Daoy (cell line): ENCODE measurements at regions not wholly inside any gene's neighbourhood (a gene's known extent, or its start where the extent isn't known, plus 50 kb on each side); places are given as distances from the start of the nearest gene placed in this dataset.
"Not testable (repeated sequence)": the region's sequence is repeated elsewhere in the genome, so short reads cannot be mapped to it uniquely, and the experiment has no call there.

Experiments used
- DNase-seq: peaks from one replicate; pipeline ENCODE4 v3.0.0-alpha.2; 2015; ENCODE audit warnings: low read depth

- no peak for DNase-seq
Observed at GRCh38 chr6:78231002-78231401, 578.2 kb downstream of the MEI4 start.

- DNase-seq: peak; percentile 4
Observed at GRCh38 chr6:78243519-78243918, 590.7 kb downstream of the MEI4 start.

- DNase-seq: no peak
Observed at GRCh38 chr6:78251931-78252330, 599.1 kb downstream of the MEI4 start.

- no peak for DNase-seq
Observed at GRCh38 chr6:78253618-78254017, 600.8 kb downstream of the MEI4 start.

- no peak for DNase-seq
Observed at GRCh38 chr6:78259935-78260334, 607.1 kb downstream of the MEI4 start.

DNA sequence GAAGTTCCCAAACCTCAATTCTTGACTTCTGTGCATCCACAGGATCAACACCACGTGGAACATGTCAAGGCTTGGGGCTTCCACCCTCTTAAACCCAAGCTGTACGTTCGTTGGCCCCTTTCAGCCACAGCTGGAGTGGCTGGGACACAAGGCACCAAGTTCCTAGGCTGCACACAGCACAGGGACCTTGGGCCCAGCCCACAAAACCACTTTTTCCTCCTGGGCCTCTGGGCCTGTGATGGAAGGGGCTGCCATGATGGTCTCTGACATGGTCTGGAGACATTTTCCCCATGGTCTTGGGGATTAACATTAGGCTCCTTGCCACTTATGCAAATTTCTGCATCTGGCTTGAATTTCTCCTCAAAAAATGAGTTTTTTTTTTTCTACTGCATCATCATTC lies 606.9 kb upstream of the IRAK1BP1 start:
- not testable (repeated sequence) for DNase-seq

DNA sequence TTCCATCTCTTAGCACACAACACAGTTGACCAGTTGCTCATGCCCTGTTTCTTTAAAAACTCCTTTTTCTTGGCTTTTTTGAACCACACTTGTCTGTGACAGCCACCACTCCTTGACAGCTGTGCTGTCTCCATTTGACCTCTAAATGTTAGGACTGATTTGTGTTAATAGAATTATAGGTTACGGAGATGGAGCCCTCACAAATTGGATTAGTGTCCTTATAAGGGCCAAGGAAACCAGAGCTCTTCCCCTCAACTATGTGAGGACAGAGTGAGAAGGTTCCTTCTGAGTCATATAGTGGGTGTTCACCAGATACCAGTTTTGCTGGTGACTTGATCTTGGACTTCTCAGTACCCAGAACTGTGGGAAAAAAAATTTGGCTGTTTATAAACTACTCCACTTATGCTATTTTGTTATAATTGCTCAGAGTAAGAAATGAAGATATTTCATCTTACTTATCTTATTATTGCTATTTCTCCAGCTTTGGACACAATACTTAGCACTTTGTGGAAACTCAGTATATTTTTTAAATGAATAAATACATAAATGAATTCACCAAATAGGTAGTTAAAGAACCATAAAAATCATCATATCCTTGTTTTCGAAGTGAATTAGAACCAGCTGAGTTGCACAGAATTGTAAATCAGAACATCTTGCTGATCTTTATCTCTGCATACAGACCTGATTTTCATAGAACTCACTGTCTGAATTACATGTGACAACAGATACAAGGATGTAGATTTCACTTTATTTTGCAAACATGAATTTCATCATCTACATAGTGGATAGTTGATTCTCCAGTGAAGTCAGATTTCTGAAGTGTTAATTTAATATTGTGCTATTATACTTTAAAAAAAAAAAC lies 598.5 kb upstream of the IRAK1BP1 start:
- DNase-seq: no peak

DNA sequence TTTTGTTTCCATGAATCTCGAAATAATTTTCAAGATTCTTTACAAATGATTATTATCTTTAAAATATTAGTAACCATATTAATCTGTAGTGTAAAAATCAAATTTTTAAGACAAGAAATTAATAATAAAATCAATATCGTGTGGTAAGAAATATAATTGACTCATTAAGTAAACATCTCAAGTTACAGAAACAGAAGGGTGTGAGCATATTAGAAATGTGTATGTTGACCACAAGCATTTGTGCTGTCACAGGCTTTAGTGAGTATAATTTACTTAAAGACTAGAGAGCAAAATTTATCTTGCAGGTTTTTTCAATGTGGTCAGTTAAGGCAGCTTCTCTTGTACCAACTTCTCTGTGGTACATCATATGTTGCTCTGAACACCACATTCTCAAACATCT lies 566.5 kb upstream of the IRAK1BP1 start:
- no peak for DNase-seq

DNA sequence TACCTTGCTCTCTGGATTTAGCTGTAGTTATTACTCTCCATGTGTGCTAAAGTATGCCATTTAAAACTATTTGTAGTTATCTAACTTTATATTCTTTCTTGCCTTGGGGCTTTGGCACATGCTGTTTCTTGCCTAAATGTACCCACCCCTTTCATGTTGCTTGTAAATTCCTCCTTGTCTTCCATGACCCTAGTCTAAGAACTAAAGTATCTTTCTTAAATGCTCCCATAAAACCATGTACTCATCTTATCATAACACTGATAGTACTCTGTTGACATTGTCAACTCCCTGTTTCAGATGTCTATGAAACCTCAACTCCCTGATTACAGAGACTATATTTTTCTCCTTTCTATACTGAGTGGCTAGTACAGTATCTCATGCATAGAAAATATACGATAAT lies 564.9 kb upstream of the IRAK1BP1 start:
- DNase-seq: no peak

GRCh38 chr6:78308025-78308424 lies 559.3 kb upstream of the IRAK1BP1 start:
- DNase-seq: no peak

- no peak for DNase-seq
Observed at GRCh38 chr6:78322068-78322845, 545.1 kb upstream of the IRAK1BP1 start.

DNA sequence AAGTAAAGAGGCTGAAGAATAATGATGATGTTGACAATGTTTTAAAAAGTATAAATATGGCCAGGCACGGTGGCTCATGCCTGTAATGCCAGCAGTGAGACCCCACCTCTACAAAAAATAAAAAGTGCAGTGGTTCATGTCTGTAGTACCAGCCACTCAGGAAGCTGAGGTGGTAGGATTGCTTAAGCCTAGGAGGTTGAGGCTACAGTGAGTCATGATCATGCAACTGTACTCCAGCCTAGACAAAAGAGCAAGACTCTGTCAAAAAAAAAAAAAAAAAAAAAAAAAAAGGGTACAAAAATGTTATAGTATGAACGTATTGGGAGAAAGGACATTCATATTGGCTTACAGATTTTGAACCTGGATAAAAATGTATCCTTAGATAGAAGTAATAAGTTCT lies 543.1 kb upstream of the IRAK1BP1 start:
- no peak for DNase-seq

DNA sequence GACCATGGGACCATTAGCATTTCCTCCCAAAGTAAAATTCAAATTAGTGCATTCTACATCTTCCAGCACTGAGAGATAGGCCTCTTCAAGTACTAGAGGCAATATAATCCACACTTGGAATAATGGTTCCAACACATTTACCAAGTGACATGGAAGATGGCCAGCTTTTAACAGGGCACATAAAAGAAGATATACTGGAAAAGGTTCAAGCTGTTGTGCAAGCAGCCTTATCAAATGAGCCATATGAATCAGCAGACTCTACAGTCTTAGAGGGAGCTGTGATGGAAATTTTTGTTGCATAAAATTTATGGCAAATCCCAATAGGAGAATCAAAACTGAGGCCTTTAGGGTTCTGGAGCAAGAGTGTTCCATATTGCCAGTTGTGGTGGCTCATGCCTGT lies 526.6 kb upstream of the IRAK1BP1 start:
- DNase-seq: no peak

DNA sequence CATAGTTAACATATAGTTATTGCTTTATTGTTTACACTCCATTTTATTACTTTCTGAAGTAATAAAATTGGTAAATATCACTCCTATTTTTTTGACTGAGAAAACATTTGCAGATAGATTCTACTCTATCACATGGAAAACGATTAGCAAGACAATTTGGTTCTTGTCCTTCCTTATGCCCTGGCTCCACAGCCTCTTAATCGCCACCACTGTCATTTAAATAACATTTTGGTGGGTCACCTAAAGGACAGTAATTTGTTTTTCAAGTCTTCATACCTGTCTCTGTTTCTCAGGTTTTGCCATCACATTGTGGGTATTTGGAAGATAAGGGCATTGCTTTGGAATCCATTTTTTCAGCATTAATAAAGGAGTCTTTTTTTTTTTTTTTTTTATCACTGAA lies 521.5 kb upstream of the IRAK1BP1 start:
- DNase-seq: no peak

DNA sequence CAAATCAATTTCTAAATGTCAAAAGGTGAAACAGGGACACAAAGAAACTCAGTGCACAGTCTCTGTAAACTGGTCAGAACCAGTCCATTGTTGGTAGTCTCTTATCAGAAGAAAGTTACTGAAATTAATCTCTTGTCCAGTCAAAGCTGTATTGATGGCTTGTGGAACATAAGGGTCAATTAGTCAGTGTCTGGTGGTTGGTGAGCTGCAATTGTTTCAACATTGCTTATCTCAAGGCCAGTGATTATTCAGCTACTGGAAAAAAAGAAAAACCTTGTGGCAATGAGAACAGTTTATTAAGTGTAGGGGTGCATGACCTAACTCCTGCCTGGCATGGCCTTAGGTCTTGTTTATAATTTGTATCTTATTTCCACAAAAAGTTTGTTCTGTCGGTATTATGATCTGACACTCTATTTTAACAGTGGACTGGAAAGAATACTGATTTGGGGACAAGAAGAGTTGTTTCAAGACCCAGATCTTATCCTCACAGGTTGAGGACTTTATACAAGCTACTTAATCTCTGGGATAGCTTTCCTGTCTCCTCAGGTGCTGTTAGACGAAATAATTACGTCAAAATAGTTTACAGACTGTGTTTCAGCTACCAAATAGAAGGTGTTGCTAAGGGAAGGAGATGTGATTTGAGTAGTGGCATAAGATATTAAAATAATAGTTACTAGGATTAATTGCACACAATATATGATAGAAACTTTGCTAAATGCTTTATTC lies 520.0 kb upstream of the IRAK1BP1 start:
- no peak for DNase-seq

GRCh38 chr6:78353040-78353439 lies 514.3 kb upstream of the IRAK1BP1 start:
- no peak for DNase-seq

DNA sequence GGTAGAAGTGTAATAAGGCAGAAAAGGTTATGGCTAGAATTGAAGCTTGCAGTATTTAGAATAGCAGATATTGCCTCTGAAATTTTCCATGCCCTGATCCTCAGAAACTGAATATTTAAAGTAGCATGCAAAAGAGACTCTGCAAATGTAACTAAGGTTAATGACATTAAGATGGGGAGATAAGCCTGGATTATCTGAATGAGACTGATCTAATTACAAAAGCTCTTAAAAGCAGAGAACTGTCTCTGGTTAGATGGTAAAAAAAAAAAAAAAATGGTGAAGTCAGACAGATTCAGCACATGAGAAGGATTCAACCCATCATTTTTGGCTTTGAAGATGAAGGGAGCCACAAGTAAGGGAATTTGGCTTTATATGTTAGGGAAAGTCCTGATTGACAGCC lies 503.7 kb upstream of the IRAK1BP1 start:
- no peak for DNase-seq

GRCh38 chr6:78365473-78365872 lies 501.9 kb upstream of the IRAK1BP1 start:
- DNase-seq: no peak

DNA sequence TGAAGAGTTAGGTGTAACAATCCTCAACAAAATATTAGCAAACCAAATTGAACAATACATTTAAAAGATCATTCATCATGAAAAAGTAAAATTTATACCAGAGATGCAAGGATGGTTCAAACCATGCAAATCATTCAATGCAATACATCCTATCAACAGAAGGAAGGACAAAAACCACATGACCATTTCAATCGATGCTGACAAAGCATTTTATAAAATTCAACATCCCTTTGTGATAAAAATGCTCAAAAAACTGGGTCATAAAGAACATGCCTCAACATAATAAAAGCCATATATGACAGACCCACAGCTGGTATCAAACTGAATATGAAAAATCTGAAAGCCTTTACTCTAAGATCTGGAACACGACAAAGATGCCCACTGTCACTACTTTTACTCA lies 490.3 kb upstream of the IRAK1BP1 start:
- DNase-seq: no peak

DNA sequence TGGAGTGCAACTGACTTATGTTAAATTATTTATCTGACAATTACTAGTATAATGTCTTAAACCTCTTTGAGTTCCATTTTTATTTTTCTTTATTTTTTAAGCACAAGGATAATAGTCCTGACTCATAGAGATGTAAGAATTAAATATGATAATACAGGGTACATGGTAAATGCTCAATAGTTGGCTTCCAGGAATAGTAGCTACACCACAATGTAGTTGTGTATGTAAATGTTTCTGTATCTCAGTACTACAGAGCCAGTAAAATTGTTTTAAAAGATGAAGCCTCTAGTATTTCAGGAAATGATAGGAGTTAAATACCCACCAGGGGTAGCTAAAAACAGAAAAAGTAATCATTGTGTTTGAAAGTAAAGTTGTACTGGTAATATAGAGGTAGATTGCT lies 487.4 kb upstream of the IRAK1BP1 start:
- DNase-seq: no peak

GRCh38 chr6:78380541-78380940 lies 486.8 kb upstream of the IRAK1BP1 start:
- DNase-seq: no peak

DNA sequence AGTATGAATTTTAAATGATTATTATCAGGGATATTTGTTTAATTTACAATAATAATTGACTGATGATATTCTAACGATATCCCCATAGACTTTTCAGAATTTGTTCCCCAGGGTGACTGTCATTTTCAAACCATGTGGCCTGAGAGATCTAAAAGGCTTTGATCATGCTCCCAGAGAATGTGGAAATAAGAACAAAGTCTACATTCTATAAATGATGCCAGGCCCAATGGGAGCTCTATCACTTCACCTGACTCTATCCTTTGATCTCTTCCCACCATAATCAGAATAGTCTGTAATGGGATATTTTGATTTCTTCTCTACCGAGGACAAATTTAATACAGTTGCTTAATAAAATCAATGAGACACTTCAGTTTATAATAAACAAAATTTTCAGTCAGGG lies 483.4 kb upstream of the IRAK1BP1 start:
- no peak for DNase-seq

DNA sequence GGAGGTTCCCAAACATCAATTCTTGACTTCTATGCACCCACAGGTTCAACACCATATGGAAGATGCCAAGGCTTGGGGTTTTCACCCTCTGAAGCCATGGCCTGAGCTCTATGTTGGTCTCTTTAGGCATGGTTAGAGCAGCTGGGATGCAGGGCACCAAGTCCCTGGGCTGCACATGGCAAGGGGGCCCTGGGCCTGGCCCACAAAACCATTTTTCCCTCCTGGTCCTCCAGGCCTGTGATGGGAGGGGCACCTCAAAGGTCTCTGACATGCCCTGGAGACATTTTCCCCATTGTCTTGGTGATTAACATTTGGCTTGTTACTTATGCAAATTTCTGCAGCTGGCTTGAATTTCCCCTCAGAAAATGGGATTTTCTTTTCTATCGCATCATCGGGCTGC lies 480.5 kb upstream of the IRAK1BP1 start:
- not testable (repeated sequence) for DNase-seq
